HCT116 (cell line): ENCODE measurements at regions not wholly inside any gene's neighbourhood (a gene's known extent, or its start where the extent isn't known, plus 50 kb on each side); places are given as distances from the start of the nearest gene placed in this dataset.
A peak's percentile ranks its signal among the peaks of the same experiment; 100 is the strongest.
"Not testable (repeated sequence)": the region's sequence is repeated elsewhere in the genome, so short reads cannot be mapped to it uniquely, and the experiment has no call there.

Experiments used
- ATAC-seq: fragments of 200-7000 bp; cut with Tn5 transposase; 2 replicates; pipeline ENCODE4 v1.9.1; 2020; ENCODE audit warnings: mild to moderate bottlenecking, moderate library complexity
- BruUV-seq: library from RNA; stranded (reverse); fragments of 400-500 nt; replicated peaks from 2 replicates; lab custom pipeline; 2021; lab: Mats Ljungman, UMichigan
- CTCF ChIA-PET: fragments of 300-600 bp; sonication (Branson Sonifier 250); formaldehyde crosslinking; loops from one replicate; lab custom pipeline; 2021; ENCODE audit warnings: antibody characterized with exemption; lab: Charles Lee
- POLR2A ChIA-PET: fragments of 300-600, 350-600 bp; sonication (Branson Sonifier 250); formaldehyde crosslinking; loops from one replicate; lab custom pipeline; 2021; ENCODE audit warnings: antibody characterized with exemption; lab: Charles Lee
- RAD21 ChIA-PET, 2 experiments: fragments of 300-600 bp; sonication (Branson Sonifier 250); formaldehyde crosslinking; loops; one replicate each; lab custom pipeline; 2023; ENCODE audit warnings: low total read pairs in 2 of 2; ENCODE audit not compliant: uncharacterized antibody in 2 of 2, unreplicated experiment in 2 of 2, low non-redundant PET in 1 of 2; lab: Charles Lee
- DNase-seq: peaks from one replicate; pipeline ENCODE4 v3.0.0-alpha.2; 2010; ENCODE audit warnings: low read depth, low spot score
- H2AFZ ChIP-seq: fragments of 200-600 bp; shearing (Covaris generic), sonication (generic); 2 replicates; pipeline ENCODE4 v1.6.1; 2017; ENCODE audit warnings: low read depth, mixed run types, mixed read lengths, antibody characterized with exemption, low read length; ENCODE audit not compliant: poor library complexity, severe bottlenecking
- H3K27ac ChIP-seq: 2 replicates; pipeline ENCODE4 v1.5.1; 2012; ENCODE audit warnings: low read depth, low read length
- H3K27me3 ChIP-seq: fragments of 200-600 bp; sonication (generic); 2 replicates; pipeline ENCODE4 v1.6.1; 2016; ENCODE audit warnings: mixed run types, low read length, mixed read lengths; ENCODE audit not compliant: insufficient read depth
- H3K36me3 ChIP-seq, 2 experiments: fragments of 200-500 bp in 1 of 2; fragments of 200-600 bp in 1 of 2; sonication (Bioruptor generic) in 1 of 2; sonication (generic) in 1 of 2; 2 replicates each; pipeline versions ENCODE4 v1.5.1 to v1.6.1; 2014 to 2016; ENCODE audit warnings: low read length in 2 of 2, inconsistent platforms in 1 of 2, mixed read lengths in 1 of 2, mixed run types in 1 of 2; ENCODE audit not compliant: insufficient read depth in 2 of 2, control insufficient read depth in 1 of 2
- H3K4me1 ChIP-seq, 2 experiments: fragments of 200-600 bp in 1 of 2; sonication (generic) in 1 of 2; 2 replicates each; pipeline versions ENCODE4 v1.5.1 to v1.6.1; 2012 to 2017; ENCODE audit warnings: low read length in 2 of 2, inconsistent platforms in 1 of 2, mild to moderate bottlenecking in 1 of 2, mixed read lengths in 1 of 2, mixed run types in 1 of 2, moderate library complexity in 1 of 2; ENCODE audit not compliant: insufficient read depth in 2 of 2, control insufficient read depth in 1 of 2
- H3K4me2 ChIP-seq: fragments of 200-600 bp; sonication (generic); 2 replicates; pipeline ENCODE4 v1.6.1; 2017; ENCODE audit warnings: mixed run types, low read length, mixed read lengths
- H3K4me3 ChIP-seq, 2 experiments: fragments of 200-600 bp in 1 of 2; sonication (generic) in 1 of 2; replicated peaks in 1 of 2; 2 replicates each; pipeline ENCODE4 v1.5.1; 2011 to 2016; ENCODE audit warnings: low read length in 2 of 2, control low read depth in 1 of 2, low read depth in 1 of 2, mild to moderate bottlenecking in 1 of 2, mixed read lengths in 1 of 2, mixed run types in 1 of 2
- H3K79me2 ChIP-seq: fragments of 200-600 bp; sonication (generic); 2 replicates; pipeline ENCODE4 v1.6.1; 2017; ENCODE audit warnings: mild to moderate bottlenecking, mixed run types, low read length, moderate library complexity, mixed read lengths; ENCODE audit not compliant: insufficient read depth
- H3K9ac ChIP-seq: fragments of 200-600 bp; sonication (generic); 2 replicates; pipeline ENCODE4 v1.6.1; 2016; ENCODE audit warnings: low read length, mixed read lengths
- H3K9me2 ChIP-seq: fragments of 200-600 bp; sonication (generic), shearing (Covaris generic); 2 replicates; pipeline ENCODE4 v1.6.1; 2017; ENCODE audit warnings: mixed run types, mild to moderate bottlenecking, moderate library complexity; ENCODE audit not compliant: insufficient read depth
- H3K9me3 ChIP-seq, 2 experiments: fragments of 200-500 bp in 1 of 2; fragments of 200-600 bp in 1 of 2; sonication (Bioruptor generic) in 1 of 2; sonication (generic) in 1 of 2; 2 replicates each; pipeline ENCODE4 v1.6.1; 2014 to 2017; ENCODE audit warnings: low read length in 2 of 2, mixed read lengths in 2 of 2, inconsistent platforms in 1 of 2, low read depth in 1 of 2, mild to moderate bottlenecking in 1 of 2, mixed run types in 1 of 2, moderate library complexity in 1 of 2; ENCODE audit not compliant: control insufficient read depth in 1 of 2, insufficient read depth in 1 of 2
- H4K20me1 ChIP-seq: fragments of 200-600 bp; sonication (generic), shearing (Covaris generic); 2 replicates; pipeline ENCODE4 v1.6.1; 2017; ENCODE audit warnings: mixed run types, mild to moderate bottlenecking, moderate library complexity; ENCODE audit not compliant: insufficient read depth
- ATF3 ChIP-seq: IDR thresholded peaks from 2 replicates; pipeline ENCODE4 v1.6.1; 2012
- EZH2phosphoT487 ChIP-seq: fragments of 200-600 bp; IDR thresholded peaks from 2 replicates; pipeline ENCODE4 v1.6.1; 2018; ENCODE audit warnings: antibody characterized with exemption, borderline replicate concordance
- POLR2AphosphoS5 ChIP-seq: IDR thresholded peaks from 2 replicates; pipeline ENCODE4 v1.6.1; 2011; ENCODE audit warnings: mild to moderate bottlenecking, low read depth, low read length, moderate library complexity
- RAD21 ChIP-seq: IDR thresholded peaks from 2 replicates; pipeline ENCODE4 v1.6.1; 2012; ENCODE audit warnings: low read depth, mild to moderate bottlenecking
- ZNF274 ChIP-seq: fragments of 200-500 bp; sonication (Bioruptor generic); IDR thresholded peaks from 2 replicates; pipeline ENCODE4 v1.6.1; 2014; ENCODE audit warnings: mild to moderate bottlenecking, low read depth, low read length, inconsistent platforms
- intact Hi-C: fragments of 100-400 bp; cut with micrococcal nuclease; formaldehyde crosslinking; loops from 2 replicates; pipeline ENCODE4 v1.10.0; 2022
- TF ChIP-seq, protein P1 (sequence below), 3 experiments: fragments of 200-600 bp in 1 of 3; sonication (generic) in 1 of 3; IDR thresholded peaks in 2 of 3; conservative IDR thresholded peaks in 1 of 3; 2 replicates each; pipeline ENCODE4 v1.5.1; 2012 to 2017; ENCODE audit warnings: low read depth in 2 of 3, low read length in 2 of 3, antibody characterized with exemption in 1 of 3, borderline replicate concordance in 1 of 3, control low read depth in 1 of 3, mild to moderate bottlenecking in 1 of 3, mixed read lengths in 1 of 3, mixed run types in 1 of 3, moderate library complexity in 1 of 3; ENCODE audit not compliant: insufficient read depth in 1 of 3

- TF ChIP-seq POLR2AphosphoS5 = no peak
Measured at GRCh38 chr1:112815376-112815775, 100.2 kb upstream of the PPM1J start (continued).

DNA sequence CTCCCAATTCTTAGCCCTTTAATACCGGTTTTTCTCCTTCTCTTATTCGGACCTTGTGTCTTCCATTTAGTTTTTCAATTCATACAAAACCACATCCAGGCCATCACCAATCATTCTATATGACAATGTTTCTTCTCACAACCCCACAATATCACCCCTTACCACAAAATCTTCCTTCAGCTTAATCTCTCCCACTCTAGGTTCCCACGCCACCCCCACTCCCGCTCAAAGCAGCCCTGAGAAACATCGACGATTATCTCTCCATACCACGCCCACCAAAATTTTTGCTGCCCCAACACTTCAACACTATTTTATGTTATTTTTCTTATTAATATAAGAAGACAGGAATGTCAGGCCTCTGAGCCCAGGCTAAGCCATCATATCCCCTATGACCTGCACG is 99.5 kb upstream of the PPM1J start:
- POLR2A ChIA-PET, H2AFZ ChIP-seq, RAD21 ChIA-PET, H3K27ac ChIP-seq, BruUV-seq, H3K79me2 ChIP-seq, H3K9ac ChIP-seq, H3K4me2 ChIP-seq, H4K20me1 ChIP-seq, DNase-seq, H3K4me3 ChIP-seq, H3K9me3 ChIP-seq, ATAC-seq, H3K9me2 ChIP-seq, H3K4me1 ChIP-seq, intact Hi-C loops, H3K27me3 ChIP-seq, H3K36me3 ChIP-seq: not testable (repeated sequence)
- CTCF ChIA-PET = interaction anchor here (1.5 kb wide), 1 partner anchor 11 kb away, joined by 4 read pairs; no protein-coding TSS in a partner anchor

DNA sequence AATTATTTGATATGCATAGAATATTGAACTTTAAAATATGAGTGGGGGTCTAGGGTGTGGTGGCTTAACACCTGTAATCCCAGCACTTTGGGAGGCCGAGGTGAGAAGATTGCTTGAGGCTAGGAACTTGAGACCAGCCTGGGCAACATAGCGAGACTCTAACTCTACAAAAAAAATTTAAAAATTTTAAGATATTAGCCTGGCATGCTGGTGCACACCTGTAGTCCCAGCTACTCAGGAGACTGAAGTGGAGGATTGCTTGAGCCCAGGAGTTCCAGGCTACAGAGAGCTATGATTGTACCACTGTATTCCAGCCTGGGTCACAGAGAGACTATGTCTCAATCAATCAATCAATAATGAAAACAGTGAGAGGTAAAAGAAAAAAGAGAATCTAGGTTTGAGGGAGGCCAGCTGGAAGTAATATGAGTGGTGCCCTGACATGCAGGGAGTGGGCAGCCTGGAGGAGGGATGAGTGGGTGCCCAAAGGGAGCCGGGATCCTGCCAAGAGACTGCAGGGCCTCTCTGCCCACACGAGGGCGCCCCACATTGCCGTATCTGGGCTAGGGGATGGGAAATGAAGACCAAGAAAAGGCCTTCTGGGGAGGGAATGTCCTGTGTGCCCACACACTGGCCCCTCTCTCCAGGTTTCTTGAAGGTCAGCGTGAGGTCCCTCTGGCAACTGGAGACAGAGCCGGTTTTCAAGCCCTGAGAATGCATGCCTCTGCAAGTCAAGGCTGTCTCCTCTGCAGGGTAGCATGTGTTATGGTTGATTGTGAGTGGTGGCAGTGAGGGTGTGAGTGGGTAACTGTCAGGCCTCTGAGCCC is 93.9 kb upstream of the PPM1J start:
- Histone ChIP-seq H3K9me3 (no peaks in the 10 kb centered on the region), H2AFZ (peak overlapping the region; percentile 10), H3K4me3 (no peak overlapping the region), H4K20me1 (no peaks in the 10 kb centered on the region), H3K79me2 (no peaks in the 10 kb centered on the region), H3K27ac (no peak overlapping the region)
- POLR2A ChIA-PET = interaction anchor here (0.7 kb wide), 1 partner anchor 233 kb away, joined by 3 read pairs; no protein-coding TSS in a partner anchor
- intact Hi-C loops = loop anchor here (1.0 to 10.0 kb wide), 3 partner anchors 148 to 266 kb away; partner anchors contain the start of genes LRIG2 and SLC16A1
- peak; percentile 96 for ATAC-seq
- RAD21 ChIA-PET = interaction anchor here in 1 of 2 experiments (0.9 kb wide), 1 partner anchor 234 kb away, joined by 3 read pairs; no protein-coding TSS in a partner anchor
- CTCF ChIA-PET = interaction anchor here (0.7 to 3.7 kb wide), 8 partner anchors 10 to 264 kb away, joined by 3 to 17 read pairs (median 4); partner anchors contain the start of genes LRIG2, PPM1J and RHOC
- TF ChIP-seq ATF3 = no peak
- TF ChIP-seq, protein P1, sequence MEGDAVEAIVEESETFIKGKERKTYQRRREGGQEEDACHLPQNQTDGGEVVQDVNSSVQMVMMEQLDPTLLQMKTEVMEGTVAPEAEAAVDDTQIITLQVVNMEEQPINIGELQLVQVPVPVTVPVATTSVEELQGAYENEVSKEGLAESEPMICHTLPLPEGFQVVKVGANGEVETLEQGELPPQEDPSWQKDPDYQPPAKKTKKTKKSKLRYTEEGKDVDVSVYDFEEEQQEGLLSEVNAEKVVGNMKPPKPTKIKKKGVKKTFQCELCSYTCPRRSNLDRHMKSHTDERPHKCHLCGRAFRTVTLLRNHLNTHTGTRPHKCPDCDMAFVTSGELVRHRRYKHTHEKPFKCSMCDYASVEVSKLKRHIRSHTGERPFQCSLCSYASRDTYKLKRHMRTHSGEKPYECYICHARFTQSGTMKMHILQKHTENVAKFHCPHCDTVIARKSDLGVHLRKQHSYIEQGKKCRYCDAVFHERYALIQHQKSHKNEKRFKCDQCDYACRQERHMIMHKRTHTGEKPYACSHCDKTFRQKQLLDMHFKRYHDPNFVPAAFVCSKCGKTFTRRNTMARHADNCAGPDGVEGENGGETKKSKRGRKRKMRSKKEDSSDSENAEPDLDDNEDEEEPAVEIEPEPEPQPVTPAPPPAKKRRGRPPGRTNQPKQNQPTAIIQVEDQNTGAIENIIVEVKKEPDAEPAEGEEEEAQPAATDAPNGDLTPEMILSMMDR (IDR thresholded peaks at IDR 0.05 in 2 of 3, conservative IDR thresholded peaks at IDR 0.05 in 1 of 3; ENCODE audit: borderline replicate concordance in 1 of 3, insufficient read depth in 1 of 3, low read depth in 2 of 3, low read length in 2 of 3) = peak; percentile 89 to 97 (median 96)
- TF ChIP-seq EZH2phosphoT487 = no peak
- peak; percentile 91 for TF ChIP-seq RAD21
- TF ChIP-seq ZNF274 = no peak
- TF ChIP-seq, all 23 proteins: peak for 2
- Histone ChIP-seq H3K36me3 (no peaks in the 10 kb centered on the region), H3K27me3 (no peaks in the 10 kb centered on the region), H3K9me2 (no peaks in the 10 kb centered on the region), H3K4me2 (no peak overlapping the region), H3K4me1 (peaks cover 0 to 4% of the 10 kb centered on the region in 2 experiments; a peak in 1 of 4 replicates), H3K9ac (no peak overlapping the region)
- BruUV-seq = no TSS peak
- peak; percentile 40 for DNase-seq
